Transverse colon (tissue), 3 donors: ENCODE measurements at regions not wholly inside any gene's neighbourhood (a gene's known extent, or its start where the extent isn't known, plus 50 kb on each side); places are given as distances from the start of the nearest gene placed in this dataset.

Source experiments
- POLR2A ChIP-seq: fragments of 450-650 bp; IDR thresholded peaks from one replicate; pipeline ENCODE4 v1.6.1; 2016; ENCODE audit warnings: antibody characterized with exemption, mild to moderate bottlenecking, moderate library complexity
- TF ChIP-seq, protein P1 (sequence below), 5 experiments: fragments of 200-600 bp in 3 of 5; fragments of 450-650 bp in 2 of 5; sonication (generic) in 3 of 5; IDR thresholded peaks; 1 replicate in 2 of 5; 2 replicates in 3 of 5; pipeline ENCODE4 v1.5.1; 2016 to 2017; ENCODE audit warnings: antibody characterized with exemption in 5 of 5, inconsistent platforms in 3 of 5, mild to moderate bottlenecking in 2 of 5, moderate library complexity in 1 of 5

DNA sequence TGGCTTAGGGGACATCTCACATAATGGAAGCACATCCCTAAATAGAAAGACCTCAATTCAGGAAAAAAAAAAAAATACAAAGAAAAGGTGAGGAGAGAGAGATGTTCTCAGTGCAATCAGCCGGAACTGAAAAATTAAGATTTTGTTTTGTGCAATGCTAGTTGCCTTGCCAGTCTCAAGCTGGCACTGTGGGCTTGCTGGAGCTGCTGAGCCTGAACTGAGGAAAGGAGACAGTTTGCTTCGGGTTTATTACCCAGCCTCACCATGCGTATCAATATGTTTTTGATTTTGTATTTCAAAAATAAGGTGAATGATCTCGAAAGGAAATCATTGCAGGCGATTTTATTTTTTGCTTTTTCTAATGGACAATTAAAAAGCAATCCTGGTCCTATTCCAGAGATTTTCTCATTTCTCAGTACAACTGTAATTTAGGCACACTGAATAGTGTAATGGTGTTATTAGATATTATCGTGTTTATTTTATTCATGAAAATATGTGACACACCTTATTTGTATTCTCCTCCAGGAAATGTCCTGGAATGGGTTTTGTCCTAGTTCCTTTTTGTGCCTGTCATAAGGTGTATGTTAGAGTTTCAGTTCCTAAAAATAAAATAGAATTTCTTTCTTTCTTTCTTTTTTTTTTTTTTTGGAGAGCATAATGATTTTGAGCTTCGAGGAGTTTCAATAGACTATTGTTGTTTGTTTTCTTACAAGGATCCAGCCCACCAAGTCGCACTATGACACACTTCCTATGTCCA is 72.8 kb upstream of the ZEB2 start:
- TF ChIP-seq, protein P1, sequence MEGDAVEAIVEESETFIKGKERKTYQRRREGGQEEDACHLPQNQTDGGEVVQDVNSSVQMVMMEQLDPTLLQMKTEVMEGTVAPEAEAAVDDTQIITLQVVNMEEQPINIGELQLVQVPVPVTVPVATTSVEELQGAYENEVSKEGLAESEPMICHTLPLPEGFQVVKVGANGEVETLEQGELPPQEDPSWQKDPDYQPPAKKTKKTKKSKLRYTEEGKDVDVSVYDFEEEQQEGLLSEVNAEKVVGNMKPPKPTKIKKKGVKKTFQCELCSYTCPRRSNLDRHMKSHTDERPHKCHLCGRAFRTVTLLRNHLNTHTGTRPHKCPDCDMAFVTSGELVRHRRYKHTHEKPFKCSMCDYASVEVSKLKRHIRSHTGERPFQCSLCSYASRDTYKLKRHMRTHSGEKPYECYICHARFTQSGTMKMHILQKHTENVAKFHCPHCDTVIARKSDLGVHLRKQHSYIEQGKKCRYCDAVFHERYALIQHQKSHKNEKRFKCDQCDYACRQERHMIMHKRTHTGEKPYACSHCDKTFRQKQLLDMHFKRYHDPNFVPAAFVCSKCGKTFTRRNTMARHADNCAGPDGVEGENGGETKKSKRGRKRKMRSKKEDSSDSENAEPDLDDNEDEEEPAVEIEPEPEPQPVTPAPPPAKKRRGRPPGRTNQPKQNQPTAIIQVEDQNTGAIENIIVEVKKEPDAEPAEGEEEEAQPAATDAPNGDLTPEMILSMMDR (IDR thresholded peaks at IDR 0.05), result no peak
- no peak for TF ChIP-seq POLR2A
